HG03097 (cell line): ENCODE measurements at regions not wholly inside any gene's neighbourhood (a gene's known extent, or its start where the extent isn't known, plus 50 kb on each side); places are given as distances from the start of the nearest gene placed in this dataset.

Source experiments
- ATAC-seq: cut with Tn5 transposase; IDR thresholded peaks from one replicate; pipeline ENCODE4 v1.9.1; 2021; ENCODE audit not compliant: unreplicated experiment, low FRiP score

GRCh38 chr9:1460143-1460769, 410.1 kb downstream of the DMRT2 start:
- no peak for ATAC-seq

- no peak for ATAC-seq
Observed at GRCh38 chr9:1461812-1462211, 411.7 kb downstream of the DMRT2 start.

GRCh38 chr9:1462626-1463308, 412.6 kb downstream of the DMRT2 start:
- no peak for ATAC-seq

- ATAC-seq, result peak; percentile 75
Observed at GRCh38 chr9:1469996-1470395, 419.8 kb downstream of the DMRT2 start.

- ATAC-seq, result no peak
Observed at GRCh38 chr9:1473956-1474634, 423.9 kb downstream of the DMRT2 start.

- ATAC-seq, result no peak
Observed at GRCh38 chr9:1474671-1475070, 424.5 kb downstream of the DMRT2 start.

GRCh38 chr9:1490341-1491232, 440.4 kb downstream of the DMRT2 start:
- peak; percentile 70 for ATAC-seq

GRCh38 chr9:1492156-1492555, 442.0 kb downstream of the DMRT2 start:
- no peak for ATAC-seq

- ATAC-seq, result no peak
Observed at GRCh38 chr9:1495282-1496030, 445.3 kb downstream of the DMRT2 start.

- no peak for ATAC-seq
Observed at GRCh38 chr9:1505489-1505888, 455.3 kb downstream of the DMRT2 start.

- ATAC-seq, result no peak
Observed at GRCh38 chr9:1510712-1511111, 460.6 kb downstream of the DMRT2 start.

- ATAC-seq, result no peak
Observed at GRCh38 chr9:1513105-1513504, 462.9 kb downstream of the DMRT2 start.

GRCh38 chr9:1514250-1514649, 464.1 kb downstream of the DMRT2 start:
- ATAC-seq, result no peak

- no peak for ATAC-seq
Observed at GRCh38 chr9:1514776-1515363, 464.7 kb downstream of the DMRT2 start.

GRCh38 chr9:1515557-1515956, 465.4 kb downstream of the DMRT2 start:
- ATAC-seq, result no peak

GRCh38 chr9:1521547-1521946, 471.4 kb downstream of the DMRT2 start:
- no peak for ATAC-seq

GRCh38 chr9:1522219-1522767, 472.1 kb downstream of the DMRT2 start:
- ATAC-seq, result no peak

GRCh38 chr9:1528456-1528855, 478.3 kb downstream of the DMRT2 start:
- ATAC-seq, result no peak

GRCh38 chr9:1530696-1531095, 480.5 kb downstream of the DMRT2 start:
- ATAC-seq, result no peak

- no peak for ATAC-seq
Observed at GRCh38 chr9:1531424-1531823, 481.3 kb downstream of the DMRT2 start.
